HG02973 (cell line): ENCODE measurements at regions not wholly inside any gene's neighbourhood (a gene's known extent, or its start where the extent isn't known, plus 50 kb on each side); places are given as distances from the start of the nearest gene placed in this dataset.
"Not testable (repeated sequence)": the region's sequence is repeated elsewhere in the genome, so short reads cannot be mapped to it uniquely, and the experiment has no call there.

Source experiments
- ATAC-seq: cut with Tn5 transposase; IDR thresholded peaks from one replicate; pipeline ENCODE4 v1.9.1; 2021; ENCODE audit warnings: moderate library complexity; ENCODE audit not compliant: unreplicated experiment

- no peak for ATAC-seq
Observed at GRCh38 chr13:24563087-24563486, 50.5 kb upstream of the PARP4 start.

- ATAC-seq = not testable (repeated sequence)
Observed at GRCh38 chr13:24563971-24564370, 51.4 kb upstream of the PARP4 start.

GRCh38 chr13:24564881-24565280 lies 52.3 kb upstream of the PARP4 start:
- ATAC-seq = no peak

GRCh38 chr13:24567593-24567992 lies 55.0 kb upstream of the PARP4 start:
- not testable (repeated sequence) for ATAC-seq

GRCh38 chr13:24574847-24575246 lies 62.3 kb upstream of the PARP4 start:
- no peak for ATAC-seq

- ATAC-seq = not testable (repeated sequence)
Observed at GRCh38 chr13:24580315-24580714, 67.7 kb upstream of the PARP4 start.

GRCh38 chr13:24581578-24581977 lies 69.0 kb upstream of the PARP4 start:
- ATAC-seq = not testable (repeated sequence)

- not testable (repeated sequence) for ATAC-seq
Observed at GRCh38 chr13:24591697-24592096, 79.1 kb upstream of the PARP4 start.

- ATAC-seq = not testable (repeated sequence)
Observed at GRCh38 chr13:24597906-24598670, 82.1 kb upstream of the ATP12A start.

- ATAC-seq = not testable (repeated sequence)
Observed at GRCh38 chr13:24599019-24599791, 81.0 kb upstream of the ATP12A start.

GRCh38 chr13:24605923-24606372 lies 74.3 kb upstream of the ATP12A start:
- no peak for ATAC-seq

GRCh38 chr13:24606486-24607170 lies 73.6 kb upstream of the ATP12A start:
- no peak for ATAC-seq

- no peak for ATAC-seq
Observed at GRCh38 chr13:24610956-24611355, 69.3 kb upstream of the ATP12A start.

GRCh38 chr13:24612726-24613125 lies 67.5 kb upstream of the ATP12A start:
- no peak for ATAC-seq

- ATAC-seq = no peak
Observed at GRCh38 chr13:24613128-24613527, 67.1 kb upstream of the ATP12A start.

- ATAC-seq = no peak
Observed at GRCh38 chr13:24613755-24614154, 66.5 kb upstream of the ATP12A start.

GRCh38 chr13:24614306-24615080 lies 65.7 kb upstream of the ATP12A start:
- ATAC-seq = no peak

GRCh38 chr13:24615114-24615513 lies 65.1 kb upstream of the ATP12A start:
- ATAC-seq = no peak

- no peak for ATAC-seq
Observed at GRCh38 chr13:24615911-24616472, 64.2 kb upstream of the ATP12A start.

- ATAC-seq = no peak
Observed at GRCh38 chr13:24616514-24616913, 63.7 kb upstream of the ATP12A start.
